Duodenal mucosa (tissue), 2 donors: ENCODE measurements at regions not wholly inside any gene's neighbourhood (a gene's known extent, or its start where the extent isn't known, plus 50 kb on each side); places are given as distances from the start of the nearest gene placed in this dataset.

Experiments
- H3K27ac ChIP-seq: one replicate; pipeline ENCODE4 v1.7.0; 2013; ENCODE audit warnings: low read depth, low read length
- H3K27me3 ChIP-seq, 2 donors: one replicate each; pipeline ENCODE4 v1.7.0; 2013; ENCODE audit warnings: low read length in 2 of 2, control low read depth in 1 of 2; ENCODE audit not compliant: insufficient read depth in 2 of 2, control insufficient read depth in 1 of 2
- H3K36me3 ChIP-seq, 2 donors: one replicate each; pipeline ENCODE4 v1.7.0; 2013; ENCODE audit warnings: low read length in 2 of 2, control low read depth in 1 of 2; ENCODE audit not compliant: insufficient read depth in 2 of 2, control insufficient read depth in 1 of 2
- H3K4me1 ChIP-seq, 2 donors: one replicate each; pipeline ENCODE4 v1.7.0; 2013; ENCODE audit warnings: low read length in 2 of 2, control low read depth in 1 of 2; ENCODE audit not compliant: insufficient read depth in 2 of 2, control insufficient read depth in 1 of 2
- H3K4me3 ChIP-seq, 2 donors: one replicate each; pipeline ENCODE4 v1.7.0; 2013; ENCODE audit warnings: low read length in 2 of 2, low read depth in 1 of 2
- H3K9ac ChIP-seq, 2 donors: one replicate each; pipeline ENCODE4 v1.7.0; 2013; ENCODE audit warnings: low read length in 2 of 2, low read depth in 1 of 2
- H3K9me3 ChIP-seq, 2 donors: one replicate each; pipeline ENCODE4 v1.7.0; 2013; ENCODE audit warnings: low read length in 2 of 2, control low read depth in 1 of 2; ENCODE audit not compliant: control insufficient read depth in 1 of 2

- no peaks in the 10 kb centered on the region for H3K4me1 ChIP-seq
- H3K9ac ChIP-seq = no peak overlapping the region
- H3K27me3 ChIP-seq = no peaks in the 10 kb centered on the region
- no peak overlapping the region for H3K27ac ChIP-seq
- no peaks in the 10 kb centered on the region for H3K36me3 ChIP-seq
- H3K9me3 ChIP-seq = no peaks in the 10 kb centered on the region
- no peak overlapping the region for H3K4me3 ChIP-seq
Observed at GRCh38 chr13:44181931-44182330, 191.7 kb upstream of the SERP2 start.

- no peaks in the 10 kb centered on the region for H3K9me3 ChIP-seq
- H3K27me3 ChIP-seq = no peaks in the 10 kb centered on the region
- H3K4me1 ChIP-seq = no peaks in the 10 kb centered on the region
- no peak overlapping the region for H3K9ac ChIP-seq
- H3K27ac ChIP-seq = no peak overlapping the region
- H3K36me3 ChIP-seq = no peaks in the 10 kb centered on the region
- H3K4me3 ChIP-seq = no peak overlapping the region
Observed at GRCh38 chr13:44184740-44185139, 188.9 kb upstream of the SERP2 start.

GRCh38 chr13:44188257-44188656 is 185.4 kb upstream of the SERP2 start:
- Histone ChIP-seq H3K36me3 (no peaks in the 10 kb centered on the region), H3K9me3 (no peaks in the 10 kb centered on the region), H3K27ac (no peak overlapping the region), H3K4me1 (no peaks in the 10 kb centered on the region), H3K9ac (no peak overlapping the region), H3K4me3 (no peak overlapping the region), H3K27me3 (no peaks in the 10 kb centered on the region)

GRCh38 chr13:44189085-44189484 is 184.5 kb upstream of the SERP2 start:
- no peak overlapping the region for H3K4me3 ChIP-seq
- H3K27me3 ChIP-seq = no peaks in the 10 kb centered on the region
- no peak overlapping the region for H3K9ac ChIP-seq
- H3K36me3 ChIP-seq = no peaks in the 10 kb centered on the region
- H3K9me3 ChIP-seq = no peaks in the 10 kb centered on the region
- H3K27ac ChIP-seq = no peak overlapping the region
- no peaks in the 10 kb centered on the region for H3K4me1 ChIP-seq

GRCh38 chr13:44191103-44191502 is 182.5 kb upstream of the SERP2 start:
- no peaks in the 10 kb centered on the region for H3K4me1 ChIP-seq
- no peaks in the 10 kb centered on the region for H3K9me3 ChIP-seq
- H3K36me3 ChIP-seq = no peaks in the 10 kb centered on the region
- no peak overlapping the region for H3K4me3 ChIP-seq
- H3K27me3 ChIP-seq = no peaks in the 10 kb centered on the region
- H3K27ac ChIP-seq = no peak overlapping the region
- no peak overlapping the region for H3K9ac ChIP-seq

GRCh38 chr13:44191504-44192171 is 182.0 kb upstream of the SERP2 start:
- H3K27ac ChIP-seq = no peak overlapping the region
- peak overlapping the region in 1 of 2 donors; percentile 23 for H3K4me3 ChIP-seq

DNA sequence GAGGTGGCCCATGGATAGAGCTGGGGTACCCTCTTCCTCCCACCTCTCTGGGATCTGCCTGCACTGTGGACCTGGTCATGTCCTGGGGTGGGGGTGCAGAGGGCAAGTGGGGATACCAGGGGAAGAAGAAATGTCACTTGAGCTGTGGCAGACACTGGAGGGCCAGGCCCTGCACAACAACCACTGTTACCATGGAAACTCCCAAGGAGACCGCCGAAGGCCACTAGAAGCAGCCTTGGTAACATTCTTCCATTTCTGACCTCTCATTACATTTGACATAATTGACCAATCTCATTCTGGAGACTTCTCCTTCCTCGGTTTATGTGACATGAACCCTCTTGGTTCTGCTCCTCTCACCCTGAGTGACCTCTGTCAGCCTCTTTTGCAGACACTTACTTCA is 179.9 kb upstream of the SERP2 start:
- Histone ChIP-seq H3K36me3 (no peaks in the 10 kb centered on the region), H3K9me3 (no peaks in the 10 kb centered on the region), H3K4me3 (no peak overlapping the region), H3K27me3 (no peaks in the 10 kb centered on the region), H3K4me1 (peaks cover 0 to 12% of the 10 kb centered on the region in 2 donors), H3K9ac (no peak overlapping the region), H3K27ac (no peak overlapping the region)

More at GRCh38 chr13:44191504-44192171, 182.0 kb upstream of the SERP2 start:
- no peak overlapping the region for H3K9ac ChIP-seq
- H3K27me3 ChIP-seq = no peaks in the 10 kb centered on the region
- H3K9me3 ChIP-seq = no peaks in the 10 kb centered on the region
- no peaks in the 10 kb centered on the region for H3K36me3 ChIP-seq
- H3K4me1 ChIP-seq = no peaks in the 10 kb centered on the region

DNA sequence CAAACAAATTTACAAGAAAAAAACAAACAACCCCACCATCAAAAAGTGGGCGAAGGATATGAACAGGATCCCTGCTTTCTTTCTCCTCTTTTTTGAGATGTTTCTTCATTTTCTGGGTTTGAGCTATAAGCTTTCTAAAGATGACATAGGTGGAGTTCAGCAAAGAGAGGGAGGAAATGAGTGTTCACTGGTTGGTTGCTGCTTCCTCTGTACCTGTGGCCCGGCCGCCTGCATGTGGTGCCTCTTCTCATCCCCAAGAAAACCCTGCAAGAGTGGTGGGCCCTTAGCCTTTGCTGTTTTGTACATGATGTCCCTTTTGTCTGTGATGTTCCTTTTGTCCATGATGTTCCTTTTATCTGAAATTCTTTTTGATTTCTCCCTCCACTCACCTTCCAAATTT is 178.4 kb upstream of the SERP2 start:
- Histone ChIP-seq H3K9me3 (no peaks in the 10 kb centered on the region), H3K27me3 (no peaks in the 10 kb centered on the region), H3K27ac (no peak overlapping the region), H3K4me1 (peaks cover 8 to 20% of the 10 kb centered on the region in 2 donors), H3K9ac (no peak overlapping the region), H3K36me3 (no peaks in the 10 kb centered on the region), H3K4me3 (no peak overlapping the region)

DNA sequence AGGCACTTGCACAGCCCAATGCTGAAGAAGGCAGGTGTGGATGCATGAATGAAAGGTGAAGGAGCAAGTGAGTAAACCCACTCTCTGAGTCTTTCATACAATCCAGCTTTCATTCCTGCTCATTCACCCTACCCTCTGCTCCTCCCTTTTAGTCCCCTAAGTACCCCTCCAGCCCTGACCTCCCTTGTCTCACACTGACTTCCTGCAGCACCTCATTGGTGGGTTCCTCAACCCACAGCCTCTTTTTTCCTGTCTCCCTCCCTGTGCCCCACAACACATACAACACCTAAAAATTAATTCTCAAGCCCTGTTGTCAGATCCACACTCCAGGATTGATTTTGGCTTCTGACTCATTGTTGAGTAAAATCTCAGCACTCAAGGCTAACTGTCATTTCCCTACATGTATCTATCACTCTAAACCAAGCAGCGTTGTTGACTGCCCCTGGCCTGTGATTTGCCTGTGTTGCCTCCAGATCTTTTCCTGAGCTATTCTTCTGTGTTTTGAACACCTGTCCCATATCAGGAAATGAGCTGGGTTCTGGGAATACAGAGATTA is 177.3 kb upstream of the SERP2 start:
- H3K9me3 ChIP-seq = no peaks in the 10 kb centered on the region
- no peaks in the 10 kb centered on the region for H3K27me3 ChIP-seq
- no peak overlapping the region for H3K27ac ChIP-seq
- H3K4me1 ChIP-seq = peaks cover 8 to 20% of the 10 kb centered on the region in 2 donors
- no peaks in the 10 kb centered on the region for H3K36me3 ChIP-seq
- no peak overlapping the region for H3K9ac ChIP-seq
- H3K4me3 ChIP-seq = no peak overlapping the region

- H3K9ac ChIP-seq = no peak overlapping the region
- no peak overlapping the region for H3K4me3 ChIP-seq
- H3K36me3 ChIP-seq = no peaks in the 10 kb centered on the region
- H3K9me3 ChIP-seq = no peaks in the 10 kb centered on the region
- H3K27ac ChIP-seq = no peak overlapping the region
- H3K27me3 ChIP-seq = no peaks in the 10 kb centered on the region
- peaks cover 8 to 20% of the 10 kb centered on the region in 2 donors for H3K4me1 ChIP-seq
Observed at GRCh38 chr13:44197791-44198770, 175.5 kb upstream of the SERP2 start.
